CD4-positive, alpha-beta T cell (primary cell): ENCODE measurements at regions not wholly inside any gene's neighbourhood (a gene's known extent, or its start where the extent isn't known, plus 50 kb on each side); places are given as distances from the start of the nearest gene placed in this dataset.

Experiments
- ATAC-seq: fragments of 200-7000 bp; cut with Tn5 transposase; one replicate; pipeline ENCODE4 v1.10.0; 2022; ENCODE audit warnings: mild to moderate bottlenecking; ENCODE audit not compliant: poor library complexity
- CTCF ChIA-PET: fragments of 350-600 bp; sonication (Branson Sonifier 250); formaldehyde crosslinking; loops from one replicate; lab custom pipeline; 2021; ENCODE audit warnings: antibody characterized with exemption, inconsistent platforms; lab: Charles Lee
- POLR2A ChIA-PET: fragments of 350-600 bp; sonication (Branson Sonifier 250); formaldehyde crosslinking; loops from one replicate; lab custom pipeline; 2021; ENCODE audit warnings: antibody characterized with exemption, inconsistent platforms; lab: Charles Lee
- DNase-seq, 14 experiments: peaks; one replicate each; pipeline ENCODE4 v3.0.0-alpha.2; 2013 to 2020; ENCODE audit warnings: mixed read lengths in 2 of 14
- H3K27ac ChIP-seq, 2 donors: one replicate each; pipeline versions ENCODE4 v1.5.1 to v1.7.0; 2013; ENCODE audit warnings: low read length in 2 of 2, low read depth in 1 of 2, mild to moderate bottlenecking in 1 of 2
- H3K27me3 ChIP-seq, 2 experiments: 1 replicate in 1 of 2; 2 replicates in 1 of 2; pipeline versions ENCODE4 v1.6.1 to v1.7.0; 2013; ENCODE audit warnings: low read length in 2 of 2, control low read depth in 1 of 2, mild to moderate bottlenecking in 1 of 2, moderate library complexity in 1 of 2; ENCODE audit not compliant: insufficient read depth in 2 of 2, control insufficient read depth in 1 of 2
- H3K36me3 ChIP-seq: one replicate; pipeline ENCODE4 v1.6.1; 2013; ENCODE audit warnings: low read length, control low read depth; ENCODE audit not compliant: insufficient read depth
- H3K4me1 ChIP-seq: one replicate; pipeline ENCODE4 v1.6.1; 2013; ENCODE audit warnings: low read length, control low read depth; ENCODE audit not compliant: insufficient read depth
- H3K4me3 ChIP-seq: one replicate; pipeline ENCODE4 v1.5.1; 2013; ENCODE audit warnings: mild to moderate bottlenecking, low read length, moderate library complexity
- H3K9me3 ChIP-seq, 2 experiments: 1 replicate in 1 of 2; 2 replicates in 1 of 2; pipeline versions ENCODE4 v1.6.1 to v1.7.0; 2013; ENCODE audit warnings: low read length in 2 of 2, mild to moderate bottlenecking in 2 of 2, control low read depth in 1 of 2, moderate library complexity in 1 of 2; ENCODE audit not compliant: control insufficient read depth in 1 of 2, insufficient read depth in 1 of 2
- H3K27ac Mint-ChIP-seq: one replicate; pipeline ENCODE4 v1.8.0; 2020; ENCODE audit warnings: mixed read lengths
- H3K27me3 Mint-ChIP-seq: one replicate; pipeline ENCODE4 v1.8.0; 2021; ENCODE audit warnings: mixed read lengths
- H3K36me3 Mint-ChIP-seq: one replicate; pipeline ENCODE4 v1.8.0; 2021; ENCODE audit warnings: low read depth, mixed read lengths
- H3K4me1 Mint-ChIP-seq: one replicate; pipeline ENCODE4 v1.8.0; 2021; ENCODE audit warnings: low read depth, mixed read lengths
- H3K4me3 Mint-ChIP-seq: one replicate; pipeline ENCODE4 v1.8.0; 2020; ENCODE audit warnings: mild to moderate bottlenecking, mixed read lengths
- H3K9me3 Mint-ChIP-seq: one replicate; pipeline ENCODE4 v1.8.0; 2020; ENCODE audit warnings: mixed read lengths
- CTCF ChIP-seq: fragments of 200-600 bp; IDR thresholded peaks from one replicate; pipeline ENCODE4 v1.8.0; 2022; ENCODE audit warnings: antibody characterized with exemption, mild to moderate bottlenecking
- intact Hi-C, 2 experiments: fragments of 100-400 bp; cut with DNase I in 1 of 2; cut with micrococcal nuclease in 1 of 2; formaldehyde crosslinking; loops; one replicate each; pipeline versions ENCODE4 v1.15.1 to v1.9.0; 2023 to 2025; cut with DNase I, micrococcal nuclease

- ChIA-PET CTCF (no interaction called here), POLR2A (no interaction called here)
- H3K36me3 Mint-ChIP-seq: no peaks in the 10 kb centered on the region
- TF ChIP-seq CTCF: no peak
- H3K9me3 ChIP-seq: no peaks in the 10 kb centered on the region
- no peaks in the 10 kb centered on the region for H3K9me3 Mint-ChIP-seq
- no peak overlapping the region for H3K27ac ChIP-seq
- ATAC-seq (no peak), DNase-seq (no peak)
- intact Hi-C loops: no loop called here
- H3K4me1 Mint-ChIP-seq: no peaks in the 10 kb centered on the region
- H3K36me3 ChIP-seq: no peaks in the 10 kb centered on the region
- H3K4me3 ChIP-seq: no peak overlapping the region
- H3K4me3 Mint-ChIP-seq: no peak overlapping the region
- no peaks in the 10 kb centered on the region for H3K4me1 ChIP-seq
- H3K27ac Mint-ChIP-seq: no peak overlapping the region
- no peaks in the 10 kb centered on the region for H3K27me3 ChIP-seq
- no peaks in the 10 kb centered on the region for H3K27me3 Mint-ChIP-seq
These were observed 228.0 kb downstream of the PIK3C3 start for GRCh38 chr18:42182728-42183700.

GRCh38 chr18:42183746-42184145 lies 228.7 kb downstream of the PIK3C3 start:
- Histone ChIP-seq H3K27me3 (no peaks in the 10 kb centered on the region), H3K27ac (no peak overlapping the region), H3K4me1 (no peaks in the 10 kb centered on the region), H3K36me3 (no peaks in the 10 kb centered on the region), H3K9me3 (no peaks in the 10 kb centered on the region), H3K4me3 (no peak overlapping the region)
- ATAC-seq (no peak), DNase-seq (no peak)
- Mint-ChIP-seq H3K36me3 (no peaks in the 10 kb centered on the region), H3K9me3 (no peaks in the 10 kb centered on the region), H3K4me3 (no peak overlapping the region), H3K27me3 (no peaks in the 10 kb centered on the region), H3K27ac (no peak overlapping the region), H3K4me1 (no peaks in the 10 kb centered on the region)
- no peak for TF ChIP-seq CTCF
- POLR2A ChIA-PET: no interaction called here
- intact Hi-C loops: no loop called here
- CTCF ChIA-PET: no interaction called here

- CTCF ChIA-PET: no interaction called here
- TF ChIP-seq CTCF: no peak
- no peak overlapping the region for H3K27ac Mint-ChIP-seq
These were observed 229.8 kb downstream of the PIK3C3 start for GRCh38 chr18:42184685-42185477.

More at GRCh38 chr18:42184685-42185477, 229.8 kb downstream of the PIK3C3 start:
- Histone ChIP-seq H3K36me3 (no peaks in the 10 kb centered on the region), H3K9me3 (no peaks in the 10 kb centered on the region), H3K27me3 (no peaks in the 10 kb centered on the region), H3K27ac (no peak overlapping the region), H3K4me1 (no peaks in the 10 kb centered on the region), H3K4me3 (no peak overlapping the region)
- no peak for ATAC-seq
- Mint-ChIP-seq H3K4me1 (no peaks in the 10 kb centered on the region), H3K9me3 (peaks cover 4% of the 10 kb centered on the region), H3K4me3 (no peak overlapping the region), H3K27me3 (no peaks in the 10 kb centered on the region), H3K36me3 (no peaks in the 10 kb centered on the region)
- DNase-seq: no peak
- intact Hi-C loops: no loop called here
- POLR2A ChIA-PET: no interaction called here
